Skeletal muscle satellite cell (primary cell): ENCODE measurements at regions not wholly inside any gene's neighbourhood (a gene's known extent, or its start where the extent isn't known, plus 50 kb on each side); places are given as distances from the start of the nearest gene placed in this dataset.

Source experiments
- H3K27me3 ChIP-seq: 2 replicates; pipeline ENCODE4 v1.7.0; 2013; ENCODE audit warnings: low read length; ENCODE audit not compliant: control insufficient read depth, insufficient read depth
- H3K36me3 ChIP-seq: 2 replicates; pipeline ENCODE4 v1.7.0; 2013; ENCODE audit warnings: mild to moderate bottlenecking, control low read depth, low read length; ENCODE audit not compliant: insufficient read depth
- H3K4me1 ChIP-seq: 2 replicates; pipeline ENCODE4 v1.7.0; 2013; ENCODE audit warnings: low read length; ENCODE audit not compliant: control insufficient read depth, insufficient read depth
- H3K4me2 ChIP-seq: 2 replicates; pipeline ENCODE4 v1.7.0; 2013; ENCODE audit warnings: mild to moderate bottlenecking, low read length
- H3K4me3 ChIP-seq: 2 replicates; pipeline ENCODE4 v1.7.0; 2013; ENCODE audit warnings: low read length
- H3K9ac ChIP-seq: 2 replicates; pipeline ENCODE4 v1.7.0; 2013; ENCODE audit warnings: mild to moderate bottlenecking, low read depth, low read length, moderate library complexity
- H3K9me3 ChIP-seq: replicated peaks from 2 replicates; pipeline ENCODE4 v1.7.0; 2013; ENCODE audit warnings: mild to moderate bottlenecking, control low read depth, low read length

DNA sequence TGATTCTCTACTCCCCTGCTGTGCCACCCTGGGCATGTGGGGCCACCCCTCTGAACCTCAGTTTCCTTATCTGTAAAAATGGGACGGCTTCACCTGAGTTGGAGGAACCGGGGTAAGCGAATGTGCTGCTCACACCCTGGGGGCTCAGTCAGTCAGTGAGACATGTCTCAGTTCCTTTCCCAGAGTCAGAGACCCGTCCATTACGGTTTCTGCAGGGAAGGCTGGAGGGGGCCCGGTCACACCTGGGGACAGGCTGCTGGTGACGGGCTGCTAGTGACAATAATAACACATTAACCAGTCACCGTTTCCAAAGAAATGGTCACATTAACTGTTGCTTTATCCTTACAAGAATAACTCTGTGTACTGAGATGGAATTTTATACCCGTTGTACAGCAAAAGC is 282.4 kb downstream of the NSG2 start:
- Histone ChIP-seq H3K36me3 (no peaks in the 10 kb centered on the region), H3K4me3 (no peak overlapping the region), H3K9ac (no peak overlapping the region), H3K27me3 (no peaks in the 10 kb centered on the region), H3K4me2 (no peak overlapping the region), H3K4me1 (no peaks in the 10 kb centered on the region), H3K9me3 (no peaks in the 10 kb centered on the region)

DNA sequence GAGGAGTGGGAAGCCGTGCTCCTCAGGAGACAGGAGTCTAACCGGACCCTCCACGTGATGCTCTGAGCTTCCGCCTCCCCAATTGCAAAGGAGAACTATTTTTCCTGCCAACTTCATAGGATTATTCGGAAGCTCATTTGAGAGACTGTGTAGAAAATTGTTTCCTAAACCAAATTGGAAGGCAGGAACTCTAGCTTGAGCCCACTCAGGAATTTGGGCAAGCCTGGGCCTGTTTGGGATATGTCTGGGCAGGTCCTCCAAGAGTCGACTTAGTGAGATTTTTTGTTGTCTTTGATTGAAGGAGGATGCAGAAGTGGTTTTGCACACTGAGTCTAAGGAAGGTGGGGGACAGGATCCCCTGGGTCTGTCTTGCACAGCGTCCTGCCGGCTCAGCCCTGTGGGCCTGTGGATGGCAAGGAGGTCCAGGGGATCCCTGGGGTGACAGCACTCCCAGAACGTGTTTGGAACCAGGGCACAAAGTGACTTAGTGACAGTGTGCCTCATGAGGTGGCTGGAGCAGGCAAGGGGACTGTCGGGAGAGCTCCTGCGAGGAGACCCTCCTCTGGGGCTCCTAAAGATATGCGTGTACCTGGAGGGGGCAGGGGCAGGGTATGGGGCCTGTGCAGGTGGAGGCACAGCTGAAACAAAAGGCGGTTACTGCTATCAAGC is 283.3 kb downstream of the NSG2 start:
- Histone ChIP-seq H3K9ac (no peak overlapping the region), H3K9me3 (no peaks in the 10 kb centered on the region), H3K27me3 (no peaks in the 10 kb centered on the region), H3K36me3 (no peaks in the 10 kb centered on the region), H3K4me3 (no peak overlapping the region), H3K4me1 (no peaks in the 10 kb centered on the region), H3K4me2 (no peak overlapping the region)

DNA sequence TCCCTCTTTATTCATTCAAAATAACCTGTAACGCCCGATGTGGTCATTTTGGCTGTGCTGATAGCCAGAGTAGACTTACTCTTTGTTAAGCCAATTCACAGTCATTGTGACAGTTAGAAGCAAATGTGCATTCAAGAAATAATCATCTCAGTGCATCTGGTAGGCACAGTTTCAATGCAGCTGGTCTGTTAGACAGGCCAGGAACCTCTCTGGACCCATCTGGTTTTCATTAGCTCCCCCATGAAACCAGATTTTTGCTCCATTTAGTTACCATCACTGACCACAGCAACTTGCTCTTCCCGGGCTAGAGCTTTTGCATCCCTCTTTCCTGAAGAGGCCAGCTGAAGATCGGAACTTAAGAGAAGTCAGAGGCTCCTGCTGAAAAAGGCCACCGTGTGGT is 284.2 kb downstream of the NSG2 start:
- H3K36me3 ChIP-seq, result no peaks in the 10 kb centered on the region
- no peak overlapping the region for H3K9ac ChIP-seq
- H3K27me3 ChIP-seq, result no peaks in the 10 kb centered on the region
- H3K4me3 ChIP-seq, result no peak overlapping the region
- no peak overlapping the region for H3K4me2 ChIP-seq
- no peaks in the 10 kb centered on the region for H3K9me3 ChIP-seq
- no peaks in the 10 kb centered on the region for H3K4me1 ChIP-seq

DNA sequence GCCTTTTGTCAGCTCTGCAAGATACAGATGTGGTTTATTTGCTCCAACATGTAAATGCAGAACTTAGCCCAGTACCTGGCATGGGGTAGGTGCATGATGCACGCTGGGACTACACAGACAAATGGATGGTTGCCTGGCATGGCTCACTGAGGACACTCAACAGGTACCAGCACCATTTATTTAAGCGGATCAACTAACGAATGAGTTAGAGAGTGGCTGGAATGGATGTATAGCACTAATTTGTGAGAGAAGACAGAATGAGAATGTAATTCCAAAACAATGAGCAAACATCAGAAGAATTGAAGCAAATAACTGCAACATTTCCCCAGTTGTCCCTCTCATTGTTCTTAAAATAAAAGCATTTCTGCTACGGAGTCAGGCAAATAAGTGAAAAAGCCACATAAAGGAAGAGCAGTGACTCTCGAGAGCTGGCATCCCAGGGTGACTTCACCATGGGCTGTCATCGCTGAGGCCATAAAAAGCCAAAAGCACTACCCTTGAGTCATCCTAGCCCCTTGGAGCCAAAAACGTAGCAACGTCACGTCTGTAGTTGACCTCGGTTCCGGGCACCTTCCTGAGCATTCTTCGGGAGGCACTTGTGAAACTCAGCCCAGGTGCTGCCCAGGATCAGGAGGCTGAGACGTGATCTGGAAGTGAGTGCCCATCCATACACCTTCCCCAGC is 290.3 kb downstream of the NSG2 start:
- H3K4me1 ChIP-seq, result no peaks in the 10 kb centered on the region
- no peak overlapping the region for H3K4me3 ChIP-seq
- H3K9ac ChIP-seq, result no peak overlapping the region
- no peaks in the 10 kb centered on the region for H3K27me3 ChIP-seq
- no peaks in the 10 kb centered on the region for H3K9me3 ChIP-seq
- no peaks in the 10 kb centered on the region for H3K36me3 ChIP-seq
- H3K4me2 ChIP-seq, result no peak overlapping the region

DNA sequence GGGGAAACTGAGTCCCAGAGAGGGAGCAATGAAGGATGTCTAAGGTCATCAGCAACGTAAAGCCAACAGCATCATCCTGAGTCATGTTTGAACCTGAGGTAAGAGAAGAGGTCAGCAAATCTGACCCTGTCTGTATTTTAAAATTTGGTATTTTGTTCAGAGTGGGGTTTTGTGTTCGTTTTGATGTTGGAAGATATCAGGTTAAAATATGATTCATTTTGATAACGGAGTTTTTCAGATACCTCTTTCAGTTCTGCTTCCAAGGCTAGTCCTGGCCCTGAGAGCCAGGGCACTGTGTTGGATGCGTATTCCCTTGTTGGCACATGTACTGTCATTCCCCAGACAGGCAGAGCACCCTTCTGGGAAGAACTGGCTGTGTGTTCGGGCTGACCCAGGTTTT is 291.0 kb downstream of the NSG2 start:
- Histone ChIP-seq H3K4me2 (no peak overlapping the region), H3K4me3 (no peak overlapping the region), H3K9me3 (no peaks in the 10 kb centered on the region), H3K36me3 (no peaks in the 10 kb centered on the region), H3K27me3 (no peaks in the 10 kb centered on the region), H3K9ac (no peak overlapping the region), H3K4me1 (no peaks in the 10 kb centered on the region)

DNA sequence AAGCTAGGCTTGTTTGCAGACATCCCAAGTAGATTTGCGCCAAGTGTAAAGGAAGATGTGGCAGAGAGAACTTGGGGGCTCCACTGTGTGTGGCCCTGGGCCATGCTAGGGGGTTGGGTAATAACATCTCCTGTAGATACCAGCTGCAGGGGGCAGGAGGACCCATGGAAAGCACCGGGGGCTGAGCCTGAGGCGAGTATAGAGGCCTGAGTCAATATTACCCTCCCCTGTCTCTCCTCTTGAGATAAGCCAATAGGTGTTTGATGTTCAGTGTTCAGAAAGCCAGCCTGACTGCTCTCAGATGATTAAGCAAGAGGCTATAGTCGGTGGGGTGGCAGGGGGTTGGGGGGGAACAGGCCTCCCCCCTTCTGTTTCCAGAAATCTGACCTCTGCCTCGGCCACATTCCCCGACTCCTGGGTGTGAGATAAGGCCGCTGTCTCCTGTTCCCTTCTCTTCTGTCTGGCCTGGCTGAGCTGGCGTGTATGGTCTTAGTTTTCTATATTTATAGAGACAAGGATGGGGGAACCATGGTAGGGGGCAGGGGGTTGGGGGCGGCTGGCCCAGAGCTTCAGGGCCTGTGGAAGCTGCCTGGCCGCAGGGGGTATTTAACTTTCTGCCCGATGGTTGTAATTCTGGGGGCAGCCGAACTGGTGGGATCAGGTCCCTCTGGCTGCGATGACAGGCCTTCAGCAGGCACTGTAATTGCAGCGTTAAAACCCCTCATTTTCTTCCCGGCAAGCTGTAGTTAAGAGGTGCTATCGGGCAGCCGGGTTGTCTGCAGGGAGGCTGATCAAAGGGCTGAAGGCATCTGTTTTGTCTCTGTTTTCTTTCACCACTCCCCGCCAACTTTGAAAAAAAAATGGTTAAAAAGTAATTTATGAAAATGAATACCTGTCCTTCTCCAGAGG is 292.0 kb downstream of the NSG2 start:
- Histone ChIP-seq H3K9me3 (no peaks in the 10 kb centered on the region), H3K4me2 (no peak overlapping the region), H3K9ac (no peak overlapping the region), H3K27me3 (no peaks in the 10 kb centered on the region), H3K4me1 (no peaks in the 10 kb centered on the region), H3K36me3 (no peaks in the 10 kb centered on the region), H3K4me3 (no peak overlapping the region)

DNA sequence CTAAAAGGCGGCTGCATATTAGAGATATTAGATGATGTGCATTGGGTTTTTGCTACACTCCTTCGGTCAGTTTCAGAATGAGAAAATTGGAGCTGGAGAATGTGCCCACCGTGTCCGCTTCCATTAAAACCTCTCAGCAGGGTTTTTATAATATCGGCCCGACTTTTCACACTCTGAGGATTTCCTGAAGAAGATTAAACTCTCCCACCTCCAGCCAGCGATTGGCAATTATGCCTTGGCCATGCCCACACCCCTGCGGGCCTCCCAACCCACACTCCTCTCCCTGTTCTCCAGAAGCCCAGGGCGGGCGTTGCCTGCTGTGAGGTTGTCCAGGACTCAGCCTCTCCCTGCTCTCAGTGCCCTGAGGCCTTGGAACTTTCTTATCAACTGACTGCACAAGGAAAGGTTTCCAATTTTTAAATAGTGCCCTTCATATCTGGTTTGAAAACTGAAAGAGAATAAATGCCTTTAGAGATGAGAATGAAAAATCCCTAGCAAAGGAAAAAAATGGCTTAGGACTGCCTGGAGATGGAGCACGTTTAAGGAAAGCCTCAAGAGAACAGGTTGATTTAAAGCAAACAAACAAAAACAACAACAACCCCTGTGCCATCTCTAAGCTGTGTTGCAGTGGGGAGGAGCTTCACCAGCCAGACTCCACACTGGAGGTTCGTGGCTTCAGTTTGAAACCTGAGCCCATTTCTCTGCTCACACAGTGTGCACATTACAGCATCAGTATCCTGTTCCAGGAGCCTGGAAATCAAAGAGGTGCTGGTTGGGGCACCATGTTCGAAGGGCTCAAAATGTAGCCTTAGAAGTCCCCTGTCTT is 292.9 kb downstream of the NSG2 start:
- H3K9me3 ChIP-seq, result no peaks in the 10 kb centered on the region
- H3K4me2 ChIP-seq, result no peak overlapping the region
- H3K4me3 ChIP-seq, result no peak overlapping the region
- H3K9ac ChIP-seq, result no peak overlapping the region
- no peaks in the 10 kb centered on the region for H3K36me3 ChIP-seq
- H3K27me3 ChIP-seq, result no peaks in the 10 kb centered on the region
- H3K4me1 ChIP-seq, result no peaks in the 10 kb centered on the region

DNA sequence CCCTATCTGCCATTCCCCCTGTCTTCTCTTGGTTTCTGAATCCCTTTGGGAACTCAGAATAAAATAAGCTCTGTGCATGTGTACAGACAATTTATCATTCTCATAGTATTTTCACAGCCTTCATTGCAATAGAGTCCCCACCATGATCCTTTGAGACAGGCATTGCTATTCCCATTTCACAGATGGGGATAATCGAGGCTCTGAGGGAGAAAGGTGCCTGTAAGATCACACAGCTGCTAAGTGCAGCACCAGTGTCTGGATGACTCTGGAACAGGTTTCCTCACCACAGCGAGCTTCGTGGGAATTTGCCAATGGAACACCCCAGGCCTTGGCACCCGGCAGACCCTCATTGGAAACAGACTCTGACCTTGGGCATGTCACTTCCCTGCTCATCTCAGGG is 293.6 kb downstream of the NSG2 start:
- no peak overlapping the region for H3K4me2 ChIP-seq
- no peak overlapping the region for H3K9ac ChIP-seq
- no peaks in the 10 kb centered on the region for H3K4me1 ChIP-seq
- no peaks in the 10 kb centered on the region for H3K27me3 ChIP-seq
- H3K36me3 ChIP-seq, result no peaks in the 10 kb centered on the region
- no peak overlapping the region for H3K4me3 ChIP-seq
- H3K9me3 ChIP-seq, result no peaks in the 10 kb centered on the region

DNA sequence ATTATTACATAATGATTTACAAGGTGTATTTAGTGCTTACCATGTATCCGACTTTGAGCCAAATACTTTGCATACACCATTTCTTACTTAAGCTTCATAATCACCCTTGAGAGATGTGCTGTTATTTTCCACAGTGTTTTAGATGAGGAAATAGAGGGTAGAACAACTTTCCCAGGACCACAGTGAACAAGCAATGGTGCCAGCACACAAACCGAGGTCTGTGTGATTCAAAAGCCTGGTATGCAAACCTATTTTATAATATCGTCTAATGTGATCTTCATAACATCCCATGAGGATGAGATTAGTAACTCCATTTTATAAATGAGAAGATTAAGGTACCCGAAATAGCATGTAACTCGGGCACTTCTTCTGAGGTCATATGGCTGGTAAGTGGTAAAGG is 294.7 kb downstream of the NSG2 start:
- Histone ChIP-seq H3K9ac (no peak overlapping the region), H3K4me2 (no peak overlapping the region), H3K27me3 (no peaks in the 10 kb centered on the region)

DNA sequence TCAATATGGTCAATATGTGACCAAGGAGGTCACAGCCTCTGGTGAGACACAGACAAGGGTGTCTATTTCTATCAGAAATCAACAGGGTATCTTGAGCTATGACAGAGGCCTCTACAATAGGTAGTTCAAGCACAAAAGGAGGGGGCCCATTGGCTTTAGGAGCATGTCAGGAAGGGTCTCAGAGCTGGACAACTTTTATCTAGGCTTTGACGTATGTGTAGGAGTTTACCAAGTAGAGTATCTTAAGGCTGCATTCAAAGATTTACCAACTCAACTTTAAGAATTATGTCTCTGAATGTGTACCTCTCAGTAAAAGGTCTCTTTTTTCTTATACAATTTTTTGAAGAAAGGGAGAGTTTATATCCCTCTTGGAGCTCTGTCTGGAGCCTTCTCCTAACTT is 297.2 kb downstream of the NSG2 start:
- no peaks in the 10 kb centered on the region for H3K4me1 ChIP-seq
- H3K27me3 ChIP-seq, result no peaks in the 10 kb centered on the region
- no peak overlapping the region for H3K4me3 ChIP-seq
- no peak overlapping the region for H3K4me2 ChIP-seq
- H3K9ac ChIP-seq, result no peak overlapping the region
- no peaks in the 10 kb centered on the region for H3K9me3 ChIP-seq
- no peaks in the 10 kb centered on the region for H3K36me3 ChIP-seq

More for the DNA sequence above, 294.7 kb downstream of the NSG2 start:
- no peaks in the 10 kb centered on the region for H3K4me1 ChIP-seq
- H3K4me3 ChIP-seq, result no peak overlapping the region
- H3K36me3 ChIP-seq, result no peaks in the 10 kb centered on the region
- H3K9me3 ChIP-seq, result no peaks in the 10 kb centered on the region

DNA sequence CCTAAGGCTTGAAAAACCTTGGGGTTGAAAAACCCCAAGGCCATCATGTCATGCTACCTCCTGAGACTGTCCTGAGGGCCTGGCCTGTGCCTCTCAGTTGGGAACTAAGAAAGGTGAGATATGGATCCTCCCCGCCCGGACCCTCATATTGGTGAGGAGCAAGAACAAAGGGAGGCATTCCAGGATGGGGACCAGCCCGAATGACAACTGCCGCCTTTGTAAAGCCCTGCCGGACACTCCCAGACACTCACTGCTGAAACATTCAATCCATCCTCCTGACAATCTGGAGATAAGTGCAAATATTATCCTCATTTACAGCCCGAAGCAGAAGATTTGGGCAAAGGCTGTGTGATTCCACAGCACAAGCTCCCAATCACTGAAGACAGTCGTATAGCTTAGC is 298.3 kb downstream of the NSG2 start:
- no peak overlapping the region for H3K4me3 ChIP-seq
- no peak overlapping the region for H3K4me2 ChIP-seq
- H3K9ac ChIP-seq, result no peak overlapping the region
- no peaks in the 10 kb centered on the region for H3K27me3 ChIP-seq
- no peaks in the 10 kb centered on the region for H3K4me1 ChIP-seq
- H3K36me3 ChIP-seq, result no peaks in the 10 kb centered on the region
- H3K9me3 ChIP-seq, result no peaks in the 10 kb centered on the region
